C1 segment of cervical spinal cord (tissue), 14 donors: ENCODE measurements at regions not wholly inside any gene's neighbourhood (a gene's known extent, or its start where the extent isn't known, plus 50 kb on each side); places are given as distances from the start of the nearest gene placed in this dataset.
"Not testable (repeated sequence)": the region's sequence is repeated elsewhere in the genome, so short reads cannot be mapped to it uniquely, and the experiment has no call there.

Experiments used
- DNase-seq, 14 donors: peaks; one replicate each; lab custom pipeline; 2025; lab: John Stamatoyannopoulos, UW

DNA sequence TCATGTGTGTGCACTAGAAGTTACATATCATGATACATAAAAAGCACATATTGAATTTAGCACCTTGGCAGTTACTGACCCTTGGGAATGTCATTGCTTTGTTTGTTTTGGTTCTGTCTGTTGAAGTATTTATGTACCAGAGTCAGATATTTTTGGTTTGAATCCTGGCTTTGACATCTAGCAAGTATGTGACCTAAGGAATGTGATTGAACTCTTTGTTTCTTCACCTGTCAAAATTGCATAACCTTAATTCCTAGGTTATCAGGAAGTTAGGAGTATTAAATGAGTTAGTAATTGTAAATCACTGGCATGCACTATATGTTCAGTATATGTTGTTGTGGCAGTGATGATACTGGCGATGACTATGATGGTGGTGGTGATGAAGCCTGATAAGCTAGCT, 1003.5 kb upstream of the NRXN1 start:
- no peak for DNase-seq

DNA sequence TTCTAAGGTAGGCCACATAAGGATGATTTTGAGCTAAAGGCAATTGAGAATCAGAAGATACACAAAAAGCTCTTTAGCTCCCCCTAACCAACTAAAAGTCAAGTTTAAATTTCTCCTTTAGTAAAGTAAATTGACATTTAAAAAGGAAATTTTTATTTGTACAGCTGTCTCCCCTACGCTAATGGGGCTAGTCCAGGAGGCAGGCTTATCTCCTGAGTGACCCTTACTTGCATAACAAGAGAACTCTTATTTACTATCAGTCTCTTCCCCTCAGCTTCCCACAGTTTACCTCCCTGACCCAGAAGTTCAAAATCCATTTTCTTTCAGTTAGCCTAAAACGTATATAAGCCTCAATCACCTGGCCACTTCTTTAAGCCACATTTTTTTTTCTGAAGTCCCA, 1002.8 kb upstream of the NRXN1 start:
- DNase-seq: no peak

DNA sequence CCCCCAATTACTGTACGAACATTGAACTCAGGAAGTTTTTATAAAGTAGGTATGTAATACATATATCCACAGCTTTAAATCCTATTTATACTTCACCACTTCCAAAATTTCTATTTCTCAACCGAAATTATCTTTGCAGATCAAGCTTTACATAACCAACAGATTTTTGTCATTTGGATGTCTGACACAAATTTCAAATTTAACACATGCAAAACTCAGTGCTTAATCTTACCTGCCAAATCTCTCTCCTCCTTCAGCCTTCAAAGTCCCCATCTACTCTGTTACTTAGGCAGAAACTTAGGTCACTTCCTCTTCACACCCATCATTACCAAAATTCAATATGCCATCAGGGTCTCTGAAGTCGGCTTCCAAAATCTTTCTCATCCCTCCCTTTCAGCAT, 990.1 kb upstream of the NRXN1 start:
- DNase-seq: no peak

DNA sequence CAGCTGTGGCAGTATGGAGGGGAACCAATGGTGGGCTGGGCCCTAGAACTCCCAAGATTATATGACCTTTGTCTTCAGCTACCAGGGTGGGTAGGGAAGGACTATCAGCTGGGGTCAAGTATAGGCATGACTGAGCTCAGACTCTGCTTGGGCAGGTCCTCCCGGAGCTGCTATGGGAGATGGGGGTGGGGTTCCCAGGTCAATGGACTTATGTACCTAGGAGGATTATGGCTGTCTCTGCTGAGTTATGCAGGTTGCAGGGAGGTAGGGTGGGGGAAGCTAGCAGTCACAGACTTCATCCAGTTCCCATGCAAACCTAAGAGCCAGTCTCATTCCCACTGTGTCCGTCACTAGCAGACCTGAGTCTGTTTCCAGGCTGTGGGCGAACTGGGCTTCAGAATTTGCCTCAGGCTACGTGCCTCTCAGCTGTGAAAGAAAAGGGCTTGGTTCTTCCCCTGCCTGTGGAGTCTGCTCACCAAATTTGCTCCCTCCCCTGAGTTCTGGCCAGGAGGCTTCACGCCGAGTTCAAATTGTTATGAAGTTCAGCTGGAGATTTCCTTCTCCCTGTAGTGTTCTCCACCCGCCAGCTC, 985.8 kb upstream of the NRXN1 start:
- DNase-seq: no peak

DNA sequence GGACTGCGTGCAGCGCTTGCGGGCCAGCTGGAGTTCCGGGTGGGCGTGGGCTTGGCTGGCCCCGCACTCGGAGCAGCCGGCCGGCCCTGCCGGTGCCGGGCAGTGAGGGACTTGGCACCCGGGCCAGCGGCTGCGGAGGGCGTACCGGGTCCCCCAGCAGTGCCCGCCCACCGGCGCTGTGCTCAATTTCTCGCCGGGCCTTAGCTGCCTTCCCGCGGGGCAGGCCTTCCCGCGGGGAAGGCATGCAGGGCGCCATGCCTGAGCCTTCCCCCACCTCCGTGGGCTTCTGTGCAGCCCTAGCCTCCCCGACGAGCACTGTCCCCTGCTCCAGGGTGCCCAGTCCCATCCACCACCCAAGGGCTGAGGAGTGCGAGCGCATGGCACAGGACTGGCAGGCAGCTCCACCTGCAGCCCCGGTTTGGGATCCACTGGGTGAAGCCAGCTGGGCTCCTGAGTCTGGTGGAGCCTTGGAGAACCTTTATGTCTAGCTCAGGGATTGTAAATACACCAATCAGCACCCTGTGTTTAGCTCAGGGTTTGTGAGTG, 975.0 kb upstream of the NRXN1 start:
- not testable (repeated sequence) for DNase-seq

DNA sequence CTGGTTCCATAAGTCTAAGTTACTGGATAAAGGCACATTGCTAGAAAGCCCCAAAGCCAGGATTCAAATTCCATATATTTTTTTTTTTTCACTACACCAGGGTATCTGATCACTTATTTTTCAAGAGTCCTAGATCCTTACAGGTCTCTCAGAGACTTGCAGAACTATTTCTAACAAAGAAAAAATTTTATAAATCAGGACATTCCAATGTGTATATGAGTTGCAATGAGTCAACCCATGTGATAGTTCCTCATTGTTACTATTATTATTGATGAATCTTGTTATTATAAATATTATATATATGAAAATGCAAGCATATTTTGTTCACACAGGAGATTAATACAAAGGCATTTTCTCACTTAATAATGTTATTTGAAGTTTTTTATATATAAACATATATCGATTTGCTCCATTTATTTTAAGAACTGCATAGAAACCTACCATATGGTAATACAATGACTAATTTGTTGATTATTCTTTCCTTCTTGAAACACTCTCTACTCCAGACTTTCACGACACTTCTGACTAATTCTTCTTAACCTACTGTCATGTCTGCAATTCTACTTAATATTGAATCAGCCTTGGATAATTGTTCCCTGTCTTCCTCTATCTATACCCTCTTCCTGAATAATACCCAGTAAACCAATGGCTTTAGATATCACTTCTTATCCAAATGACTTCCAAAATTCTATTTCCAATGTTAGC, 968.4 kb upstream of the NRXN1 start:
- no peak for DNase-seq

DNA sequence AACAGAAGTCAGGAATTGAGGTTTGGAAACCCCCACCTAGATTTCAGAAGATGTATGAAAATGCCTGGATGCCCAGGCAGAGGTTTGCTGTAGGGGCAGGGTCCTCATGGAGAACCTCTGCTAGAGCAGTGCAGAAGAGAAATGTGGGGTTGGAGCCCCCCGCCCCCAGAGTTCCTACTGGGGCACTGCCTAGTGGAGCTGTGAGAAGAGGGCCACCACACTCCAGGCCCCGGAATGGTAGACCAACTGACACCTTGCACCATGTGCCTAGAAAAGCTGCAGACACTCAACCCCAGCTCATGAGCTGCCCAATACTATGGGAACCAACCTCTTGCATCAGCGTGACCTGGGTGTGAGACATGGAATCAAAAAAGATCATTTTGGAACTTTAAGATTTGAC, 967.0 kb upstream of the NRXN1 start:
- DNase-seq: no peak

DNA sequence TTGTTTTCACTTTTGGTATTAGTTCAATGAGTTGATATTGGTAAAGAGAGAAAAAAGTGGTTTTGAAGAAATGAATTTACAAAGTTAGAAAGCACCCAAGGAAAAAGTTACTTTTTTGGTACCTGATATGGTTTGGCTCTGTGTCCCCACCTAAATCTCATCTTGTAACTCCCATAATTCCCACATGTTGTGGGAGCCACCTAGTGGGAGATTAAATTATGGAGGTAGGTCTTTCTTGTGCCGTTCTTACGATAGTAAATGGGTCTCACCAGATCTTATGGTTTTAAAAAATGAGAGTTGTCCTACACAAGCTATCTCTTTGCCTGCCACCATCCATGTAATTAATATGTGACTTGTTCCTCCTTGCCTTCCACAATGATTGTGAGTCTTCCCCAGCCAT, 965.6 kb upstream of the NRXN1 start:
- no peak for DNase-seq

DNA sequence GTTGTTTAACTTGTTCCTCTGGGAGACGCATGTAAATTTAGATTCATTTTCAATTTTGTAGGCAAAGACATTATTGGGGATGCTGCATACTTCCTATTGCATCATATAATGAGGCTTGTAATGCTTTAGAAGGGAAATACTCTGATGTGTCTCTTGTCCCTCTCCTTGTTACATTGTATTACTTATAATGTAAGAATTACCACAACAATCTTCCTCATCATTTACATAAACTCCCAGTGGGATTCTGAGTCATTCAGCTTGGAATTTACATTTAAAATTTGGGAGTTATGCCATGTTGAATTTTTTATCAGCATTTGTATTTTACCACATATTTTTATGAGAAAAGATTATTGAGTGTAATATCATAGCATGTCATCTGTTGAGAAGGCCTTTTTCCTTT, 963.4 kb upstream of the NRXN1 start:
- DNase-seq: no peak

DNA sequence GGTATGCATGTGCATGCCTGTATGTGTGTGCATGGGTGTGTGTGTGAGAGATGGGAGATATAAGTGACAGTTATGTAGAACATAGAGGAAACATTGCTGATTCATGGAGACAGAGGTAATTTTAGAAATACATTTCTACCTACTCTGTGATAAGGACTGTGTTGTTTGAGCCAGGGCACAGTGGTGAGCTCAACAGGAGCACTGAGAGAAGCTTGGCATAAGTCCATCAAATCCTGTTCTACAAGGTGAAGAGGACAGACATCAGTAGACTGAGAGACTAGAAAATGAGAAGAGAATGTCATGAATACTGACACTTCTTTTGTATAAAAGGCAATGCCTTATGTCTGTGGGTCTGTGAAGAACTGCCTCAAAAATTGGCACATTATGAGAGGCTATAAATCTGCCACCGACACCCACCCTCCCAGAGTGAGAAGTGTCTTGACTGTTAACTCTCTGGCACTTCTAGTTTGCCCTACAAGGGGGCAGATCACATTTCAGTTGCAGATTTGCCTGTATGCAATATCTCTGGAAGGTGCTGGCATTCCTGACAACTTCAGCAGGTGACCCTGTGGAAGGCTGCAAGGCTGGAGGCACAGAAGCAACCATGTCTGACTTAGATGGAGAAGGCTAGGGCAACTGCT, 962.3 kb upstream of the NRXN1 start:
- DNase-seq: no peak

DNA sequence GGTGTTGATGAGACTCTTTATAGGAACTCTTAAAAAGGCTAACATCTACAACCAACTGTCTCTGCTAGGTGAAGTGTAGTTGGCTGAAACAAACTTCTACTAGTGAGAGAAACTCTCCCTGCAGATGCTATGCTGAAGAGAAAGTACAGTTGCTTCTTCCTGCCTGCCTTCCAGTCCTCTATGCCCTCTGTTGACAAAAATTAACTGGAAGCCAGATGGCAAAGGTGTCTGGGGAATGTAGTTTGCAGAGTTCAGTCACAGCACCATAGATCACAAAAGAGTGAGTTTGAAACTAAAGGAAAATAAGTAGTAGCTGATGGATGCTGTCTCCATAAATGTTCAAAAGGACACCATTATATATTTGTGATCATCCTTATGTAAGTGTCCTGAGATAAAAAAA, 958.8 kb upstream of the NRXN1 start:
- DNase-seq: no peak

DNA sequence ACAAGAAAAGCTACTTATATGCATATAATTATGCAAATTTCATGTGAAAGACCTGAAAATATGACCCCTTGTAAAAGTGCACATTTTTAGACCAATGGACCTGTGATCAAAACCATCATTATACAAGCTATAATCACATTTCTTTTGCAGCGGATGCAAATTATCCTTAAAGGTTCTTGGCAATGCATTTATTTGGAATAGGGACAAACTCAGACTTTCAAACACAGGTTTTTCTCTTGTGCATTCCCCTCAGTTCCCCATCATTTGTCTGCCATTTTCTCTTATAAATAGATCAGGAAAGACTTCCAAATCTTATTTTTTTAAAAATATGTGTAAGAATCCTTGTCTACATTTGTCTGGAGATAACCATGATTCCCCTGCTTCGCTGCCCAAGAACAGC, 954.2 kb upstream of the NRXN1 start:
- no peak for DNase-seq

DNA sequence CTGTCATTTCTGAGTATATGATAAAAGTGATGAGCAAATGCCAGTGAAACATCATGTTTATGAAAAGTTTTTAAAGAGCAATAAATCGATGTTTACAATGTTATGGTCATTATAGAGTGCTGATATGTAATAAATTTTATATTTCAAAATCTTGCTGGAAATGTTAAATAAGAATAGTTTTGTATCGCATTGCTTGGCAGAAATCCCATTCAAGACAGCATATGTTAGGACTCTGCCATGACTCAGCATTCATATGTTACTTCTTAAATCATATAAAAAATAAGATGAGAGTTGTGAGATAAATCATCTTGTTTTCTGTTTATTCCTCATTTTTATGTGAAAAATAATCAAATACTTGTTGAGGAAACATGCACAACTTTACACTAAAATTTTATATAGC, 949.9 kb upstream of the NRXN1 start:
- DNase-seq: no peak

DNA sequence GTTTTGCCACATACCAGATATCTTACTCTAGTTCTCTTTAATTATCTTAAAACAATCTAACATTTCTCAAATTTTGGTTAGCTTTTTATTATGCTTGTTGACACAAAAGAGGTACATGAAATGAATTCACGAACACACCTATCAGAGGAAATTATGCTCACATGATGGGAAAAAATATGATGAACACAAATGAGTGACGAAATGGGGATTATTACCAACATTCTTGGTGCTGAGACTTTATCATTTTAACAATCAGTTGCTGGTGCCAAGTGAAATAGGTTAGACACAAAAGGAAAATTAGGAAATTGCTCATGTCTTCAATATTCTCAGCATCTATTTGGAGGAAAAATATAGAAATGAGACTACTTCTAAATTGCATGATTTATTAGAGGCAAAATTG, 944.7 kb upstream of the NRXN1 start:
- DNase-seq: no peak

DNA sequence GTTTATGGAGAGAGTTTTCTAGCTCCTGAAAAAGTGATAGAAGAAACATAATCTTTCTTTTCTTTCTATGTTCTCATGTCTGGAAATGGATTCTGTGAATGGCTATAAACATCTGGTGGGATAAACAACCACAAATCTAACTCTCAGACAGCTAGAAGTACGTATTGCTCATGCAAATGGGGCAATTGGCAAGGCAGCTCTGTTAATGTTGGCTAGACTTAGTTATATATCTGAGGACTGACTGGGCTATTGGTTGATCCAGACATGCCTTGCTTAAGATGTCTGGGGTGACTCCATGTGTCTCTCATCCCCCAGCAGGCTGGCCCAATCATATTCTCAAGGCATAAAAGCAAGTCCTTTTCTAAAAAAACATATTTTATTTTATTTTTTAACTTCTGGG, 939.2 kb upstream of the NRXN1 start:
- DNase-seq: no peak

DNA sequence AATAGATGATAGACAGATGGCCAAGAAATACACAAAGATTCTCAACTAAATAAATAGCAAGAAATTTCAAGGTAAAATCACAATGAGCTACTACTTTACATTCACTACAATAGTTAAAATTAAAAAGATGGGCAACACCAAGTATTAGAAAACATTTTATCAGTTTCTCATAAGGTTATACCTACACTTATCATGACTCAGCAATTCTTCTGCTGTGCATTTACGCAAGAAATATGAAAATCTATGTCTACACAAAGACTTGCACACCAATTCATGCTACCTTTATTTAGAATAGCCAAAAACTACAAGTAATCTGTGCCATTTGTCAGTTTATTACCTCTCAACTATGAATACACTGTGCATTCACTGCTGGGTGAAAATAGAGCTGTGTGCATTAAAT, 937.4 kb upstream of the NRXN1 start:
- no peak for DNase-seq

DNA sequence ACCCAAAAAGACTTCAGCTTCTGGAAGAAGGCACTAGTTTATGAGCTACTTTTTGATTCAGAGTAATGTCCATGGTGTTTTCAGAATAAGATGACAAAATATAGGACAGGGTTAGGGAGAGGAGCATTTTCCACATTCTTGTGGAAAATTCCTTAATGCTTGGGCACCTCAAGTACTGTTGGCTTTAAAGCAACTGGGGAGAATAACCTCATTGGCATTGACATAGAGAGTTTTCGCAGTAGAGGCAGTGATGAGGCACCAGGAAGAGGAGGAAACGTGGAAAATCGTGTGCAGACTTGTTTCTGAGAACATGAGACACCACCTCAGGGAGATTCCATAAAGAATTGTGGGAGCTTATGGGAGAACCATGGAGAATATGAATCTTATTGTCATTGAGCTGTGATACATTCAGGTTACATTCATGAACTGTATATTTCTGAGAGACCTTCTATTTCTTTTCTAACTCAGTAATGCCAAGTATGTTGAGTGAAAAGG, 929.0 kb upstream of the NRXN1 start:
- DNase-seq: no peak

DNA sequence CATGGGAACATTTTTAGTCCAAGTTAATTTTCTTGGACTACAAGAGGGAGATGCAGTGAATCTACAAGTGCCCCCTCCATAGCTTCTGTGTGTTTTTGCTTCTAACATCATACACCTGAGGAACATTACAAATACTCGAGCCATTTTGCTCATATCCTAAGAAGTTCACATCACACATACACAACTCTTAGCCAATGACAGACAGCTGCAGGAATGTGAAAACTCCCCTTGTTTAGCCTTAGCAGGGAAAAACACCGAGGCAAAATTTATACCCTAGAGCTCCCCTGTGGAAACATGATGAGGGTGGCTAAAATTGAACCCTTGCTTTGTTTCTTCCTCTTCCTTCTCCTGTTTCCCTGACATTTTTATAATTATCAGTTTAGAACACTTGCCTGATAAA, 928.3 kb upstream of the NRXN1 start:
- no peak for DNase-seq

DNA sequence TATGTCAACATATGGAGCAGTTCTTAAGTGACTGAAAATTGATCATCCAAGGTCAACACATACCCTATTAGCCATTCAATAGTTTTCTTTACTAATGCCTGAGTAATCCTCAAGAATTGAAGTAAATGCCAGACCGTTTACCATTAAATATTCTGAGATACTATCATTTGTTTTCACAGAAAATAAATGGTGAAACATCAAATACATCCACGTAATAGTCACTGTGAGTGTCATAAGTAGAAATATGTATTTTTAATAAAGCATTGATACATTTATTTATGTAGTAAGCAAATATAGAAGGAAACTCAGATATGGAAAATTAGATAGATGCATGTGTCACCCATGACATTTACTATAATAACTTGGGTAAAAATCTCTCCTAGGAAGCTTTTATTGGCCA, 927.8 kb upstream of the NRXN1 start:
- DNase-seq: no peak

DNA sequence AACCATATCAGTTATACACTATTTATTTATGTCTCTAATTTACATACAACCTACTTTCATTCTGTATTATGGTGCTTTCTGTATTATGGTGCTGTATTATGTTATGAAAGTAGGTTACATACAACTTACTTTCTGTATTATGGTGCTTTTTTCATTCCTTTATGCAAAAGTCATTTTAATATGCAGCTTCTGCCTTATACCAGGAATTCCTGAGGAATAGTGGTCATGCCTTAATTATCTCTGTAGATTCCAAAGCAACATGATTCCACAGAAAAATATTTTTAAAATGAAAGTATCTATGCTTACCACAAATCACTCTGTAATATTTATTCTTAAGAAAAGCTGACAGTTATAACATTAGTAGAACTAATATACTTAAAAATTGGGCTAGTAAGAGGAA, 922.0 kb upstream of the NRXN1 start:
- no peak for DNase-seq

DNA sequence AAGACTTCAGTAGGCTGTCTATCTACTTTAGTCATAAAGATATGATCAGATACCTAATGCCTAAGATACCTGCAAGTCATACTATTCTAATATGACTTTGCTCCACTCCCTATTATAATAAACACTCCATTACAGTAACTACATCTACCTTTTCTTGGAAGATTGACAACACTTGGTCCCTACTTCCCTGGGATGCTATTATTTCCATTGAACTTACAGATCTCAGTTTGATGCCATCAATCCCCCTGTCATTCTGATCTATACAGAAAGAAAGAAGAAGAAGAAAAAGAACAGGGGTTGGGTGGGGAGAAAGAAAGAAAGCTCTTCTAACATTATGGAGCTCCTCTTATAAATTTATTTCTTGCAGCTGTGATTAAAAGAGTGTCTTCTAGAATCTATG, 889.1 kb upstream of the NRXN1 start:
- DNase-seq: no peak

DNA sequence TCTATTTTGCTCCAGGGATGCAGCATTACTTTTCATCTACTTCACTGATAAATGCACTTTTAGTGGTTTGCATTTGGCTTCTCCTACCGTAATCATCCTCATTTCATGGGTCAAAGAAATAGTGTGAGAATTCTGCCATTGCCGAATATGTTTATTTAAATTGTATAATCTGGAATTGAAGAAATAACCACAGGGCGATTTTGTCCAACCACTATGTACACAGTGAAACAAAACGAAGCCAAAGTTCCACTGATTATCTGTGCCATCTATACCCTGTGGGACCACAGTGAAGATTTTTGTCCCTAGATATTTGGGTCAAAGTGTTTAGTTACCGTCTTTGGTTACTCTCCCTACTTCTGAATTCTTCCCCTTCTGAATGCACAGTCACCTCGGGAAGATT, 888.6 kb upstream of the NRXN1 start:
- no peak for DNase-seq

DNA sequence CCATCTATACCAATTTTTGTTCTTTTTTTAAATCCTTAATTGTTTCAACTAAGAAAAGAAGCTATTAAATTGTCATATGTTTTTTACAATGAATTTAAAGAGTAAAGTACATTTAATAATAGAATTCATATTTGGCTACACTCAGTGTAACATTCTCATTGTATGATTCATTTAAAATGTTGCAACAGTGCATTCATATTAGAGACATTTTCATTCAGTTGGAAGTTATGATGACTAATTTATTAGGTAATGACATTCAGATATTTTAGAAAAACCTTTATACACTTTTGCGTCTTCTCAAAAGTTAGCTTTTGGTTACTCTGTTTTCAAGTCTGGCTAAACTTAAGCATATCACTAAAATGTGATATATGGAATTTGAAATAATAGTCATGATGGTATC, 887.5 kb upstream of the NRXN1 start:
- no peak for DNase-seq
